ENCODE measurements at regions not wholly inside any gene's neighbourhood (a gene's known extent, or its start where the extent isn't known, plus 50 kb on each side); places are given as distances from the start of the nearest gene placed in this dataset.

GRCh38 chr2:17258861-17259260 is 259.4 kb downstream of the RAD51AP2 start:
- no peak for TF ChIP-seq POLR2A (IDR thresholded peaks at IDR 0.05)
- TF ChIP-seq, protein P1, sequence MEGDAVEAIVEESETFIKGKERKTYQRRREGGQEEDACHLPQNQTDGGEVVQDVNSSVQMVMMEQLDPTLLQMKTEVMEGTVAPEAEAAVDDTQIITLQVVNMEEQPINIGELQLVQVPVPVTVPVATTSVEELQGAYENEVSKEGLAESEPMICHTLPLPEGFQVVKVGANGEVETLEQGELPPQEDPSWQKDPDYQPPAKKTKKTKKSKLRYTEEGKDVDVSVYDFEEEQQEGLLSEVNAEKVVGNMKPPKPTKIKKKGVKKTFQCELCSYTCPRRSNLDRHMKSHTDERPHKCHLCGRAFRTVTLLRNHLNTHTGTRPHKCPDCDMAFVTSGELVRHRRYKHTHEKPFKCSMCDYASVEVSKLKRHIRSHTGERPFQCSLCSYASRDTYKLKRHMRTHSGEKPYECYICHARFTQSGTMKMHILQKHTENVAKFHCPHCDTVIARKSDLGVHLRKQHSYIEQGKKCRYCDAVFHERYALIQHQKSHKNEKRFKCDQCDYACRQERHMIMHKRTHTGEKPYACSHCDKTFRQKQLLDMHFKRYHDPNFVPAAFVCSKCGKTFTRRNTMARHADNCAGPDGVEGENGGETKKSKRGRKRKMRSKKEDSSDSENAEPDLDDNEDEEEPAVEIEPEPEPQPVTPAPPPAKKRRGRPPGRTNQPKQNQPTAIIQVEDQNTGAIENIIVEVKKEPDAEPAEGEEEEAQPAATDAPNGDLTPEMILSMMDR (IDR thresholded peaks at IDR 0.05): no peak
